ENCODE measurements at regions not wholly inside any gene's neighbourhood (a gene's known extent, or its start where the extent isn't known, plus 50 kb on each side); places are given as distances from the start of the nearest gene placed in this dataset.

DNA sequence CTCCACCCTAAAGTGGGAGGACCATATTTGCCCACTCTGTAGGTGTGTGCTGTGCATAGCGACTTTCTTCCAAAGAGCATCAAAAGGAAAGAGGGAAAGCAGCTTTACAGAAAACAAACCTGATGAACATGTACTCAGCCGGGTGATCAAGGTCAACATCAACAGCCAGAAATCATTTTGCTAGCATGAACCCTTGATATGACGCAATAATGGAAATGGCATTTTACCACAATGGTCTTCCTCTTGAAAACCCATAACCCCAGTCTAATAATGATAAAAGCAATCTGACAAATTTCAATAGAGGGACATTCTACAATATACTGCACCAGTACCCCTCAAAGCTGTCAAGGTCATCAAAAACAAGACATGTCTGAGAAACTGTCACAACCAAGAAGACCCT lies 350.2 kb downstream of the FBXO15 start:
- Mint-ChIP-seq H3K4me1 (ENCODE audit: low read depth) (no peaks in the 10 kb centered on the region), H3K27ac (no peak overlapping the region), H3K36me3 (ENCODE audit: low read depth) (no peaks in the 10 kb centered on the region), H3K27me3 (no peaks in the 10 kb centered on the region), H3K4me3 (no peak overlapping the region), H3K9me3 (no peaks in the 10 kb centered on the region)
- intact Hi-C loops (cut with micrococcal nuclease): no loop called here

- H3K27me3 Mint-ChIP-seq: no peaks in the 10 kb centered on the region
- H3K36me3 Mint-ChIP-seq (ENCODE audit: low read depth): no peaks in the 10 kb centered on the region
- no peak overlapping the region for H3K4me3 Mint-ChIP-seq
- no peaks in the 10 kb centered on the region for H3K9me3 Mint-ChIP-seq
- no peaks in the 10 kb centered on the region for H3K4me1 Mint-ChIP-seq (ENCODE audit: low read depth)
- no peak overlapping the region for H3K27ac Mint-ChIP-seq
- intact Hi-C loops (cut with micrococcal nuclease): no loop called here
Observed at GRCh38 chr18:73793386-73793785, 354.2 kb downstream of the FBXO15 start.

- intact Hi-C loops (cut with micrococcal nuclease): no loop called here
- H3K9me3 Mint-ChIP-seq: peaks cover 8% of the 10 kb centered on the region
- no peaks in the 10 kb centered on the region for H3K4me1 Mint-ChIP-seq (ENCODE audit: low read depth)
- no peak overlapping the region for H3K4me3 Mint-ChIP-seq
- H3K36me3 Mint-ChIP-seq (ENCODE audit: low read depth): no peaks in the 10 kb centered on the region
- no peaks in the 10 kb centered on the region for H3K27me3 Mint-ChIP-seq
- no peak overlapping the region for H3K27ac Mint-ChIP-seq
Observed at GRCh38 chr18:73791081-73791480, 356.6 kb downstream of the FBXO15 start.

GRCh38 chr18:73790587-73790986 lies 357.0 kb downstream of the FBXO15 start:
- no peaks in the 10 kb centered on the region for H3K27me3 Mint-ChIP-seq
- H3K36me3 Mint-ChIP-seq (ENCODE audit: low read depth): no peaks in the 10 kb centered on the region
- intact Hi-C loops (cut with micrococcal nuclease): no loop called here
- no peak overlapping the region for H3K27ac Mint-ChIP-seq
- H3K4me3 Mint-ChIP-seq: no peak overlapping the region
- peaks cover 8% of the 10 kb centered on the region for H3K9me3 Mint-ChIP-seq
- no peaks in the 10 kb centered on the region for H3K4me1 Mint-ChIP-seq (ENCODE audit: low read depth)

GRCh38 chr18:73787316-73787715 lies 360.3 kb downstream of the FBXO15 start:
- H3K27me3 Mint-ChIP-seq: no peaks in the 10 kb centered on the region
- intact Hi-C loops (cut with micrococcal nuclease): no loop called here
- H3K9me3 Mint-ChIP-seq: peaks cover 20% of the 10 kb centered on the region
- H3K36me3 Mint-ChIP-seq (ENCODE audit: low read depth): no peaks in the 10 kb centered on the region
- no peak overlapping the region for H3K27ac Mint-ChIP-seq
- H3K4me1 Mint-ChIP-seq (ENCODE audit: low read depth): no peaks in the 10 kb centered on the region
- H3K4me3 Mint-ChIP-seq: no peak overlapping the region

GRCh38 chr18:73785300-73785699 lies 362.3 kb downstream of the FBXO15 start:
- no peaks in the 10 kb centered on the region for H3K36me3 Mint-ChIP-seq (ENCODE audit: low read depth)
- H3K27me3 Mint-ChIP-seq: no peaks in the 10 kb centered on the region
- H3K4me3 Mint-ChIP-seq: no peak overlapping the region
- intact Hi-C loops (cut with micrococcal nuclease): no loop called here
- H3K9me3 Mint-ChIP-seq: peaks cover 20% of the 10 kb centered on the region
- no peak overlapping the region for H3K27ac Mint-ChIP-seq
- no peaks in the 10 kb centered on the region for H3K4me1 Mint-ChIP-seq (ENCODE audit: low read depth)

GRCh38 chr18:73784853-73785252 lies 362.8 kb downstream of the FBXO15 start:
- no peak overlapping the region for H3K4me3 Mint-ChIP-seq
- no peaks in the 10 kb centered on the region for H3K27me3 Mint-ChIP-seq
- intact Hi-C loops (cut with micrococcal nuclease): no loop called here
- no peak overlapping the region for H3K27ac Mint-ChIP-seq
- H3K36me3 Mint-ChIP-seq (ENCODE audit: low read depth): no peaks in the 10 kb centered on the region
- H3K4me1 Mint-ChIP-seq (ENCODE audit: low read depth): no peaks in the 10 kb centered on the region
- H3K9me3 Mint-ChIP-seq: peaks cover 20% of the 10 kb centered on the region

DNA sequence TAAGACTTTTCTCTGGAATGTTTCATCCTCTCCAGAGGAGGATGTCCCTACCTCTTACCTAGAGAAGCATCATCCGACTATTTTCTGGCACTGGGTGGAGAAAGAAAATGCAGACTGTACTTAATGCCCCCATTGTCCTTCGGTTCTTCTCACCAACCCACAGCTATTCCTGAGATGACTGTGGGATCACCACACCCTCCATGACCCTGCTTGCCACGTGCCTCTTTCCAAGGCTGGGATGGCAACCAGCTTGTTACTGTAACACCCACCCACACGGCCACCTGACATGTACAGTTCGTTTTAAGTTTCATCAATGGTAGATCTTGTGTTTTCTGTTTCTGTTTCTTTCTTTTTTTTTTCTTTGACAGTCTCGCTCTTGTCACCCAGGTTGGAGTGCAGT lies 365.2 kb downstream of the FBXO15 start:
- no peak overlapping the region for H3K4me3 Mint-ChIP-seq
- intact Hi-C loops (cut with micrococcal nuclease): no loop called here
- H3K4me1 Mint-ChIP-seq (ENCODE audit: low read depth): no peaks in the 10 kb centered on the region
- peaks cover 20% of the 10 kb centered on the region for H3K9me3 Mint-ChIP-seq
- no peaks in the 10 kb centered on the region for H3K36me3 Mint-ChIP-seq (ENCODE audit: low read depth)
- no peaks in the 10 kb centered on the region for H3K27me3 Mint-ChIP-seq
- no peak overlapping the region for H3K27ac Mint-ChIP-seq

DNA sequence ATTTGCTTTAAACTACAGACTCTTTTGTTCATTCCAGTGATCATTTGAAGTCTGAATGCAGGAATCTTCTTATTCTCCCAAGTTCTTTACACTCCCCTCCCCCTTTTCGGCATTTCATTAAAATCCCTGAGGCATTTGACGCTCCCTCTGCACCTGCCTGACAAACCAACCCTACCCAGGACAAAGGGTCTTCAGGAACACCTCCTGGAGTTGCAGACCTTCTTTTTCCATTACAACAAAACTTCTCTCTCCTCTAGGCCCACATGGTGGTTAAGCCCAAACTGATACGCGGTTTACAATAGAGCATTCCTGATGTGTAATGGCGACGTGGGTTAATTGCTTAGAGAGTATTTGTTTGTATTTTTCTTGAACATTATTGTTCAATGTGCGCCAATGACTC lies 367.4 kb downstream of the FBXO15 start:
- Mint-ChIP-seq H3K4me3 (no peak overlapping the region), H3K36me3 (ENCODE audit: low read depth) (no peaks in the 10 kb centered on the region), H3K27ac (no peak overlapping the region), H3K4me1 (ENCODE audit: low read depth) (no peaks in the 10 kb centered on the region), H3K27me3 (no peaks in the 10 kb centered on the region), H3K9me3 (peaks cover 9% of the 10 kb centered on the region)
- intact Hi-C loops (cut with micrococcal nuclease): no loop called here

DNA sequence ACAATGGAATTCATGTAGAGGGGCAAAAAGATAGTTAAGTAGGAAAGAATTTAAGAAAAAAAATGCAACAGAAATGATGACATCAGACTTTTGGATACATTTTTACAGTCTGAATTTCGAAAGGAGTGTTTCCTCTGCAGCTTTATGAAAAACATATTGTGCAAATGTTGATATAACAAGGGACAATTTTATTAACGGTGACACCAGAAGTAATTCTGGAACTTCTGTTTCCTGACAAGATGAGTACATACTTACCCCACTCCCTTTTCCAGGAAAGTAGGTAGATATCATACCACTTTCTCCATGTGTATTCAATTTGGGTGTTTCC lies 369.6 kb downstream of the FBXO15 start:
- H3K9me3 Mint-ChIP-seq: no peaks in the 10 kb centered on the region
- no peaks in the 10 kb centered on the region for H3K4me1 Mint-ChIP-seq (ENCODE audit: low read depth)
- no peaks in the 10 kb centered on the region for H3K36me3 Mint-ChIP-seq (ENCODE audit: low read depth)
- no peak overlapping the region for H3K4me3 Mint-ChIP-seq
- H3K27me3 Mint-ChIP-seq: no peaks in the 10 kb centered on the region
- intact Hi-C loops (cut with micrococcal nuclease): no loop called here
- H3K27ac Mint-ChIP-seq: no peak overlapping the region

DNA sequence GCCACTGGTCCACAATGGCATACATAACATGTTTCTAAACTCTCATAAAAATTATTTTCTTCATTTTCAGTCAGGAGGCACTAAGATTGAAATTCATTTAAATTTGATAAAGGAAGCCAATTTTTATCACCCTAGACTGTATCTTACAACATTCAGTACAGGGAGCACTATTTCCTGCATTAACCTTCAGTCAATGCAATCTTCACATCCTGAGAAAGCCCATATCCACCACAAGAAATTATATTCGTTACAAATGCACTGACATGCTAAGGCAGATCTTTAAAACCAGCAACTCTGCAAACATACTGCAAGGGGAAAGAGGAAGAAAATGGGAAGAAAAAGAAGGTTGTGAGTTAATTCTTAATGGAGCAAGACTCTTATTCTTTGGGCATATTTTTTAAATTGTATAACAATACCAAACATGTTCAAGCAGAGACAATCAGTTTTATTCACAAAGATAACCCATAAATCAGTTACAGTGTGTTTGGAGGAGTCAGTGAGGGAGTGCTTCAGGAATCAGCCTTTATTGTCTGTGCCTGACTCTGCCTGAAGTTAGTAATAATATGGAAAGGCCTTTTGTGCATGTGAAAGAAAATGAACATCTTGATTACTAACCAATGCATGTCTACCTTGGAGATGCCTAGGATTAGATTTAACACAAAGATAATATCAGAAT lies 370.1 kb downstream of the FBXO15 start:
- Mint-ChIP-seq H3K36me3 (ENCODE audit: low read depth) (no peaks in the 10 kb centered on the region), H3K27me3 (no peaks in the 10 kb centered on the region), H3K27ac (no peak overlapping the region), H3K9me3 (no peaks in the 10 kb centered on the region), H3K4me1 (ENCODE audit: low read depth) (no peaks in the 10 kb centered on the region), H3K4me3 (no peak overlapping the region)
- intact Hi-C loops (cut with micrococcal nuclease): no loop called here

DNA sequence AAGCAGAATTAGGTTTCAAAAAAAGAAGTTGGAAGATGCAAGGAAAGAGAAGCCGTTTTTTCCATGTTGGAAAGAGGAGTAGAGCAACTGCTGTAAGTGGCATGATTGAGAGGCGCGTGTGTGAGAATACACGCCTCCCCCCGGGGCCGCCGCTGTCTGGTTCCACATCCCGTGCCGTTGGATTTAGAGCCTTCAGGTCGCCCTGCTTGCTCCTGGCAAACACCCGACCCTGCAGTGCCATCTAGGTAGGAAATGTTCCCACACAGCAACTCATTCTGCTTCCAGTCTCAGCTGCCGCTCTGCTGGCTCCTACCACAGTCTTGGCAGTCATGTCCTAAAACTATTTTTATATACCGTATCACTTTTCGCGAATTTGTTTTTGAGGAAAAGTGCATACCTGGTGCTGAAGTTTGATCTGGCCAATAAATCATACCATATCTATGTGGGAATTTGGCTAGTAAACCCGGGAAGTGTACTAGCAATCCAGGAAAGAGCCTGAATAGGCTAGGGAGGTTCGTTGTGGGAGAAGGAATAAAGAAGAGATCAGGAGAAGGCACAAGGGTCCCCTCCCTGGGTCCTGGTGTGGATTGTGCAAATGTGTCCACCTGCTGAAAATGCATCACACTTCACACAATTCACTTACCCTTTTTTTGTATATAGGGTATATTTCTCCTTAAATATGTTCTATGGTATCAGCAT lies 372.7 kb downstream of the FBXO15 start:
- Mint-ChIP-seq H3K9me3 (no peaks in the 10 kb centered on the region), H3K4me3 (no peak overlapping the region), H3K27me3 (no peaks in the 10 kb centered on the region), H3K36me3 (ENCODE audit: low read depth) (no peaks in the 10 kb centered on the region), H3K27ac (no peak overlapping the region), H3K4me1 (ENCODE audit: low read depth) (no peaks in the 10 kb centered on the region)
- intact Hi-C loops (cut with micrococcal nuclease): no loop called here

DNA sequence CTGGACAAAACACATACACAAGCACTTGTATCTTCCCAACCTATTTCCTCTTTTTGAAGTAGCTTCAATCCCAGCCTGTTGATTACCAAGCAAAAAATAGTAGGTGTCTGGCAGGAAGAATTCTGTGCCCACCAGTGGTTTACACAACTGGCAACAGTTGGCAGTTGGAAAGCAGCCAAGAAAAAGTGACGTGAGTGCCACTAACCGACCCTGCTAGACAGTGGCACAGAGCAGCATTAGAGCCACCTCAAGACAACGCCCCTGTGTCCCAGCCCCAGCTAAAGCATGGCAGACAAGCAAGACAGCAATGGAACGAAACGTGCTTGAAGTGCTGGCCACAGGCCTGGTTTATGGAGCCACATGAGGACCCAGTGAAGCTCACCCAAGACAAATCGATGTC lies 379.6 kb downstream of the FBXO15 start:
- Mint-ChIP-seq H3K36me3 (ENCODE audit: low read depth) (no peaks in the 10 kb centered on the region), H3K4me3 (no peak overlapping the region), H3K9me3 (no peaks in the 10 kb centered on the region), H3K27me3 (no peaks in the 10 kb centered on the region), H3K27ac (no peak overlapping the region), H3K4me1 (ENCODE audit: low read depth) (peaks cover 18% of the 10 kb centered on the region)
- intact Hi-C loops (cut with micrococcal nuclease): no loop called here

GRCh38 chr18:73766910-73767515 lies 380.6 kb downstream of the FBXO15 start:
- H3K27me3 Mint-ChIP-seq: no peaks in the 10 kb centered on the region
- intact Hi-C loops (cut with micrococcal nuclease): no loop called here
- no peak overlapping the region for H3K27ac Mint-ChIP-seq
- H3K4me1 Mint-ChIP-seq (ENCODE audit: low read depth): peaks cover 18% of the 10 kb centered on the region
- H3K4me3 Mint-ChIP-seq: no peak overlapping the region
- no peaks in the 10 kb centered on the region for H3K36me3 Mint-ChIP-seq (ENCODE audit: low read depth)
- H3K9me3 Mint-ChIP-seq: no peaks in the 10 kb centered on the region

GRCh38 chr18:73758446-73758845 lies 389.2 kb downstream of the FBXO15 start:
- Mint-ChIP-seq H3K36me3 (ENCODE audit: low read depth) (no peaks in the 10 kb centered on the region), H3K9me3 (no peaks in the 10 kb centered on the region), H3K4me1 (ENCODE audit: low read depth) (no peaks in the 10 kb centered on the region), H3K27ac (no peak overlapping the region), H3K27me3 (no peaks in the 10 kb centered on the region), H3K4me3 (no peak overlapping the region)
- intact Hi-C loops (cut with micrococcal nuclease): no loop called here

Measured in dendritic cell treated with granulocyte-macrophage colony-stimulating factor and Interleukin-4, amounts not matched to agents 40 ng/mL and 50 ng/mL, for 4 days (primary cell).